ENCODE measurements at regions not wholly inside any gene's neighbourhood (a gene's known extent, or its start where the extent isn't known, plus 50 kb on each side); places are given as distances from the start of the nearest gene placed in this dataset.

GRCh38 chr17:72004611-72005331 is 116.0 kb upstream of the SOX9 start:
- no peaks in the 10 kb centered on the region for H3K4me1 ChIP-seq
- DNase-seq (ENCODE audit: low spot score), result no peak
- no peaks in the 10 kb centered on the region for H3K27me3 ChIP-seq
- H3K9me3 ChIP-seq, result no peaks in the 10 kb centered on the region
- no peak for TF ChIP-seq CTCF (IDR thresholded peaks at IDR 0.05)
- no peaks in the 10 kb centered on the region for H3K36me3 ChIP-seq
- H3K27ac ChIP-seq, result no peak overlapping the region
- H3K4me3 ChIP-seq, result no peak overlapping the region

DNA sequence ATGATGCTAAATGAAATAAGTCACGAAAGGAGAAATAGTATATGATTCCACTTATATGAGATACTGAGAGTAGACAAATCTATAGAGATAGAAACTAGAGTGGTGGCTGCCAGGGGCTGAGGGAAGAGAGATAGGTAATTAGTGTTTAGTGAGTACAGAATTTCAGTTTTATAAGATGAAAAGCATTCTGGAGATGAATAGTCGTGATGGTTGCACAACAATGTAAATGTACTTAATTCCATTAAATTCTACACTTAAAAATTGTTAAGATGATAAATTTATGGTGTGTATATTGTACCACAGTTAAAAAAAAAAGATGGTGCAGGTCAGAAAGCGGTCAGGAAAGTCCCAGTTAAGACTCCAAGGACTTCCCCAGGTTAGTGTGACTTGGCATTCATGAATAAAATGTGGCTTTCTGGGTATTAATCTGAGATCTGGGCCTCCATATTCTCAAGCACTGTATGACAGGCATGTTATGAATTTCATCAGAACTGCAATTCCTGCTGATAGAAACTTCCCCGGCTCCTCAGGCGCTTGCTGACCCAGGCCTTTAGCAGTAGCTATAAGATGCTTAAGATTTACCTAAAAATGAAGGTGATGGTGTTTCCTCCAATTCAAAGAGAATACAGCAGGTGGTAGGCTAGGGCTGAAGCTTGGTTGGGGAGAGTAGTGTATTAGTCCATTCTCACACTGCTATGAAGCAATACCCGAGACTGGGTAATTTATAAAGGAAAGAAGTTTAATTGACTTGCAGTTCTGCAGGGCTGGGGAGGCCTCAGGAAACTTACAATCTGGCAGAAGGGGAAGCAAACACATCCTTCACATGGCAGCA is 115.3 kb upstream of the SOX9 start:
- TF ChIP-seq CTCF (IDR thresholded peaks at IDR 0.05), result no peak

DNA sequence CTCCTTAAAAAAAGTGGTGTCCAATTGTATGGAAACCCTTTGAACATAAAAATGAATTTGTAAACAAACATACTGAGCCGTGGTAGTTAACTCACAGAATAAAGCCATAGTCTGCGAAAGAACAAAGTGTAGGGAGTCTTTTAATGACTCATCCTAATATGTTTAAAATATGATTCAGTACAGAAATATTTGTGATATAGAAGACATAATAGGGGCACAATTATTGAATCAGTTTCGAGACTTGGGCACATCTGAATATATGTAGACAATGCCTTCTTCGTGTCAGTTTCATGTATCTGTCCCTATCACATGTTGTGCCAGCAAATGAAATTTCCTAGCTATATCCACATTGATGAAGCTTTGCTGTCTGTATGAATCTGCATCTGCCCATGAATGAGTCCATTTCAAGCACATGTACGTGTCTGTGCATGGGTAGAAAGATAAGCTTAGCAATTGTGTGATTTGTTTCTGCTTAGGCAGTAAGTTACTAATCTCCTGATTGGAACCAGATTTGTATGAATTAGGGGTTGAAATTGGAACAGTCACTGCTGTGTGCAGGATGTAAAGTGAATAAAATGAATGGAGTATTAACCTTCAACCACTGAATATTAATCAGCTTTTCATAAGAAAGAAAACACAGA is 112.5 kb upstream of the SOX9 start:
- Histone ChIP-seq H3K27me3 (no peaks in the 10 kb centered on the region), H3K27ac (no peak overlapping the region), H3K36me3 (no peaks in the 10 kb centered on the region), H3K4me1 (no peaks in the 10 kb centered on the region), H3K9me3 (no peaks in the 10 kb centered on the region), H3K4me3 (no peak overlapping the region)
- TF ChIP-seq CTCF (IDR thresholded peaks at IDR 0.05), result no peak
- DNase-seq (ENCODE audit: low spot score), result no peak

More for the DNA sequence above, 115.3 kb upstream of the SOX9 start:
- Histone ChIP-seq H3K36me3 (no peaks in the 10 kb centered on the region), H3K27me3 (no peaks in the 10 kb centered on the region), H3K4me1 (no peaks in the 10 kb centered on the region), H3K4me3 (no peak overlapping the region), H3K27ac (no peak overlapping the region), H3K9me3 (no peaks in the 10 kb centered on the region)
- DNase-seq (ENCODE audit: low spot score), result no peak

- H3K4me1 ChIP-seq, result no peaks in the 10 kb centered on the region
- no peak for DNase-seq (ENCODE audit: low spot score)
Measured at GRCh38 chr17:72011561-72011960, 109.3 kb upstream of the SOX9 start.

More at GRCh38 chr17:72011561-72011960, 109.3 kb upstream of the SOX9 start:
- no peak overlapping the region for H3K4me3 ChIP-seq
- no peaks in the 10 kb centered on the region for H3K36me3 ChIP-seq
- H3K27me3 ChIP-seq, result no peaks in the 10 kb centered on the region
- H3K9me3 ChIP-seq, result no peaks in the 10 kb centered on the region
- H3K27ac ChIP-seq, result no peak overlapping the region
- no peak for TF ChIP-seq CTCF (IDR thresholded peaks at IDR 0.05)
